SK-N-SH (cell line): ENCODE measurements at regions not wholly inside any gene's neighbourhood (a gene's known extent, or its start where the extent isn't known, plus 50 kb on each side); places are given as distances from the start of the nearest gene placed in this dataset.

Experiments used
- CTCF ChIA-PET: fragments of 300-600, 350-600 bp; formaldehyde crosslinking; extraction: SDS; loops from one replicate; lab custom pipeline; 2021; lab: Yijun Ruan, JAX
- POLR2A ChIA-PET: fragments of 350-600 bp; sonication (Branson Sonifier 250); formaldehyde crosslinking; extraction: SDS; loops from one replicate; lab custom pipeline; 2020; ENCODE audit warnings: antibody characterized with exemption, inconsistent platforms; lab: Yijun Ruan, JAX
- DNase-seq: peaks from one replicate; pipeline ENCODE4 v3.0.0; 2012
- H2AFZ ChIP-seq: fragments of 200-600 bp; sonication (generic); 2 replicates; pipeline ENCODE4 v1.8.1; 2016; ENCODE audit warnings: antibody characterized with exemption, mild to moderate bottlenecking, low read depth
- H3F3A ChIP-seq: fragments of 200-600 bp; sonication (generic); replicated peaks from 2 replicates; pipeline ENCODE3; 2016; ENCODE audit warnings: antibody characterized with exemption, mild to moderate bottlenecking; ENCODE audit not compliant: insufficient read depth
- H3K27ac ChIP-seq, 2 experiments: fragments of 200-500 bp in 1 of 2; fragments of 200-600 bp in 1 of 2; sonication (Bioruptor generic) in 1 of 2; sonication (generic), shearing (Covaris generic) in 1 of 2; 2 replicates each; pipeline versions ENCODE4 v1.5.1 to v1.6.1; 2014 to 2016; ENCODE audit warnings: low read depth in 2 of 2, inconsistent platforms in 1 of 2, low read length in 1 of 2, mild to moderate bottlenecking in 1 of 2, mixed read lengths in 1 of 2
- H3K27me3 ChIP-seq: fragments of 200-600 bp; sonication (generic), shearing (Covaris generic); 2 replicates; pipeline ENCODE4 v1.6.1; 2016; ENCODE audit warnings: mixed run types; ENCODE audit not compliant: insufficient read depth
- H3K36me3 ChIP-seq, 2 experiments: fragments of 200-500 bp in 1 of 2; fragments of 200-600 bp in 1 of 2; sonication (Bioruptor generic) in 1 of 2; sonication (generic) in 1 of 2; replicated peaks in 1 of 2; 2 replicates each; pipeline versions ENCODE3 to v1.5.1; 2014 to 2016; ENCODE audit warnings: low read length in 1 of 2, mild to moderate bottlenecking in 1 of 2; ENCODE audit not compliant: insufficient read depth in 2 of 2, control insufficient read depth in 1 of 2
- H3K4me1 ChIP-seq, 2 experiments: fragments of 200-500 bp in 1 of 2; fragments of 200-600 bp in 1 of 2; sonication (Bioruptor generic) in 1 of 2; sonication (generic), shearing (Covaris generic) in 1 of 2; 2 replicates each; pipeline versions ENCODE4 v1.5.1 to v1.6.1; 2014 to 2016; ENCODE audit warnings: low read depth in 1 of 2, low read length in 1 of 2, mixed run types in 1 of 2; ENCODE audit not compliant: insufficient read depth in 2 of 2, control insufficient read depth in 1 of 2
- H3K4me2 ChIP-seq: fragments of 200-600 bp; sonication (generic), shearing (Covaris generic); 2 replicates; pipeline ENCODE4 v1.6.1; 2017; ENCODE audit warnings: mixed run types
- H3K4me3 ChIP-seq, 2 experiments: fragments of 200-500 bp in 1 of 2; fragments of 200-600 bp in 1 of 2; sonication (Bioruptor generic) in 1 of 2; sonication (generic), shearing (Covaris generic) in 1 of 2; 2 replicates each; pipeline versions ENCODE4 v1.5.1 to v1.8.1; 2014 to 2016; ENCODE audit warnings: low read depth in 2 of 2, inconsistent platforms in 1 of 2, low read length in 1 of 2, mild to moderate bottlenecking in 1 of 2, mixed read lengths in 1 of 2, moderate library complexity in 1 of 2
- H3K79me2 ChIP-seq: fragments of 200-600 bp; sonication (generic); 2 replicates; pipeline ENCODE4 v1.8.1; 2017; ENCODE audit warnings: mild to moderate bottlenecking; ENCODE audit not compliant: insufficient read depth
- H3K9ac ChIP-seq: fragments of 200-600 bp; sonication (generic); 2 replicates; pipeline ENCODE4 v1.6.1; 2017; ENCODE audit warnings: mixed run types
- H3K9me2 ChIP-seq: fragments of 200-600 bp; sonication (generic); 2 replicates; pipeline ENCODE4 v1.6.1; 2017; ENCODE audit warnings: mixed run types
- H3K9me3 ChIP-seq: fragments of 200-600 bp; sonication (generic); 2 replicates; pipeline ENCODE4 v1.6.1; 2017; ENCODE audit warnings: mixed run types, mild to moderate bottlenecking, moderate library complexity
- H4K20me1 ChIP-seq: fragments of 200-600 bp; sonication (generic); 2 replicates; pipeline ENCODE4 v1.6.1; 2017; ENCODE audit warnings: mild to moderate bottlenecking, mixed run types; ENCODE audit not compliant: insufficient read depth
- FOXJ3 ChIP-seq: sonication (generic); formaldehyde crosslinking; IDR thresholded peaks from 2 replicates; pipeline ENCODE4 v1.5.1; 2020; ENCODE audit warnings: mild to moderate bottlenecking, missing genetic modification reagents
- GATA2 ChIP-seq: sonication (generic); formaldehyde crosslinking; IDR thresholded peaks from 2 replicates; pipeline ENCODE4 v1.5.0; 2020; ENCODE audit warnings: mild to moderate bottlenecking, missing genetic modification reagents
- MEF2A ChIP-seq: IDR thresholded peaks from 2 replicates; pipeline ENCODE4 v1.4.0; 2012; ENCODE audit warnings: low read depth, borderline replicate concordance
- NFIC ChIP-seq: IDR thresholded peaks from 2 replicates; pipeline ENCODE4 v1.4.0; 2012; ENCODE audit warnings: borderline replicate concordance
- POLR2AphosphoS5 ChIP-seq: IDR thresholded peaks from 2 replicates; pipeline ENCODE4 v1.6.1; 2012; ENCODE audit warnings: low read depth, low read length
- RAD21 ChIP-seq: IDR thresholded peaks from 2 replicates; pipeline ENCODE4 v1.6.1; 2012; ENCODE audit warnings: mild to moderate bottlenecking, low read length
- RCOR1 ChIP-seq: fragments of 150-350 bp; IDR thresholded peaks from 2 replicates; pipeline ENCODE4 v1.6.1; 2017; ENCODE audit warnings: antibody characterized with exemption, low read length
- REST ChIP-seq: IDR thresholded peaks from 2 replicates; pipeline ENCODE4 v1.6.1; 2012; ENCODE audit warnings: mild to moderate bottlenecking, low read depth, low read length, moderate library complexity
- RXRA ChIP-seq: IDR thresholded peaks from 2 replicates; pipeline ENCODE4 v1.4.0; 2012; ENCODE audit warnings: low read depth, mild to moderate bottlenecking, borderline replicate concordance
- TEAD4 ChIP-seq: IDR thresholded peaks from 2 replicates; pipeline ENCODE4 v1.4.0; 2012; ENCODE audit warnings: mild to moderate bottlenecking, borderline replicate concordance; ENCODE audit not compliant: insufficient read depth
- YY1 ChIP-seq: IDR thresholded peaks from 2 replicates; pipeline ENCODE4 v1.4.0; 2012; ENCODE audit warnings: low read depth, mild to moderate bottlenecking
- ZBTB33 ChIP-seq: IDR thresholded peaks from 2 replicates; pipeline ENCODE4 v1.4.0; 2012; ENCODE audit warnings: low read depth, borderline replicate concordance
- WGBS: methylation state at CpG from one replicate; pipeline ENCODE4 v1.1.6; 2017; ENCODE audit warnings: low lambda C conversion rate; 5-methylcytosine and 5-hydroxymethylcytosine counted together
- TF ChIP-seq, protein P1 (sequence below): IDR thresholded peaks from 2 replicates; pipeline ENCODE4 v1.4.0; 2012; ENCODE audit warnings: low read depth
- TF ChIP-seq, protein P2 (sequence below): fragments of 200-600 bp; sonication (generic); IDR thresholded peaks from 2 replicates; pipeline ENCODE4 v1.6.1; 2017; ENCODE audit warnings: antibody characterized with exemption, mild to moderate bottlenecking, moderate library complexity
- TF ChIP-seq, protein P3 (sequence below): fragments of 150-350 bp; IDR thresholded peaks from 2 replicates; pipeline ENCODE4 v1.6.1; 2016; ENCODE audit warnings: mild to moderate bottlenecking, low read depth, low read length

- CTCF ChIA-PET: no interaction called here
- no peak for TF ChIP-seq ZBTB33
- no peak for TF ChIP-seq MEF2A
- no peak for TF ChIP-seq REST
- no peak for TF ChIP-seq FOXJ3 (CRISPR knock-in tag)
- TF ChIP-seq, protein P1, sequence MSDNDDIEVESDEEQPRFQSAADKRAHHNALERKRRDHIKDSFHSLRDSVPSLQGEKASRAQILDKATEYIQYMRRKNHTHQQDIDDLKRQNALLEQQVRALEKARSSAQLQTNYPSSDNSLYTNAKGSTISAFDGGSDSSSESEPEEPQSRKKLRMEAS: no peak
- TF ChIP-seq POLR2AphosphoS5: no peak
- no peak for TF ChIP-seq RAD21
- TF ChIP-seq GATA2 (CRISPR knock-in tag): no peak
- no peak for TF ChIP-seq RXRA
- TF ChIP-seq, protein P2, sequence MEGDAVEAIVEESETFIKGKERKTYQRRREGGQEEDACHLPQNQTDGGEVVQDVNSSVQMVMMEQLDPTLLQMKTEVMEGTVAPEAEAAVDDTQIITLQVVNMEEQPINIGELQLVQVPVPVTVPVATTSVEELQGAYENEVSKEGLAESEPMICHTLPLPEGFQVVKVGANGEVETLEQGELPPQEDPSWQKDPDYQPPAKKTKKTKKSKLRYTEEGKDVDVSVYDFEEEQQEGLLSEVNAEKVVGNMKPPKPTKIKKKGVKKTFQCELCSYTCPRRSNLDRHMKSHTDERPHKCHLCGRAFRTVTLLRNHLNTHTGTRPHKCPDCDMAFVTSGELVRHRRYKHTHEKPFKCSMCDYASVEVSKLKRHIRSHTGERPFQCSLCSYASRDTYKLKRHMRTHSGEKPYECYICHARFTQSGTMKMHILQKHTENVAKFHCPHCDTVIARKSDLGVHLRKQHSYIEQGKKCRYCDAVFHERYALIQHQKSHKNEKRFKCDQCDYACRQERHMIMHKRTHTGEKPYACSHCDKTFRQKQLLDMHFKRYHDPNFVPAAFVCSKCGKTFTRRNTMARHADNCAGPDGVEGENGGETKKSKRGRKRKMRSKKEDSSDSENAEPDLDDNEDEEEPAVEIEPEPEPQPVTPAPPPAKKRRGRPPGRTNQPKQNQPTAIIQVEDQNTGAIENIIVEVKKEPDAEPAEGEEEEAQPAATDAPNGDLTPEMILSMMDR: no peak
- TF ChIP-seq, protein P3, sequence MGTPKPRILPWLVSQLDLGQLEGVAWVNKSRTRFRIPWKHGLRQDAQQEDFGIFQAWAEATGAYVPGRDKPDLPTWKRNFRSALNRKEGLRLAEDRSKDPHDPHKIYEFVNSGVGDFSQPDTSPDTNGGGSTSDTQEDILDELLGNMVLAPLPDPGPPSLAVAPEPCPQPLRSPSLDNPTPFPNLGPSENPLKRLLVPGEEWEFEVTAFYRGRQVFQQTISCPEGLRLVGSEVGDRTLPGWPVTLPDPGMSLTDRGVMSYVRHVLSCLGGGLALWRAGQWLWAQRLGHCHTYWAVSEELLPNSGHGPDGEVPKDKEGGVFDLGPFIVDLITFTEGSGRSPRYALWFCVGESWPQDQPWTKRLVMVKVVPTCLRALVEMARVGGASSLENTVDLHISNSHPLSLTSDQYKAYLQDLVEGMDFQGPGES: no peak
- no peak for TF ChIP-seq TEAD4
- TF ChIP-seq YY1: no peak
- TF ChIP-seq NFIC: no peak
- TF ChIP-seq RCOR1: no peak
Observed at GRCh38 chr18:39072970-39073369, 1507.4 kb upstream of the CELF4 start.

More at GRCh38 chr18:39072970-39073369, 1507.4 kb upstream of the CELF4 start:
- H3K4me1 ChIP-seq: no peaks in the 10 kb centered on the region
- H3K4me3 ChIP-seq: no peak overlapping the region
- WGBS: 24% methylated on average over 3 of the region's 3 CpGs
- no peaks in the 10 kb centered on the region for H3K27me3 ChIP-seq
- H3K9me3 ChIP-seq: no peaks in the 10 kb centered on the region
- no peaks in the 10 kb centered on the region for H3K79me2 ChIP-seq
- no peaks in the 10 kb centered on the region for H3K9me2 ChIP-seq
- POLR2A ChIA-PET: no interaction called here
- no peaks in the 10 kb centered on the region for H3K36me3 ChIP-seq
- no peaks in the 10 kb centered on the region for H3F3A ChIP-seq
- no peak overlapping the region for H2AFZ ChIP-seq
- H3K27ac ChIP-seq: no peak overlapping the region
- no peak overlapping the region for H3K9ac ChIP-seq
- no peak overlapping the region for H3K4me2 ChIP-seq
- H4K20me1 ChIP-seq: no peaks in the 10 kb centered on the region
- no peak for DNase-seq
